ENCODE measurements at regions not wholly inside any gene's neighbourhood (a gene's known extent, or its start where the extent isn't known, plus 50 kb on each side); places are given as distances from the start of the nearest gene placed in this dataset.

DNA sequence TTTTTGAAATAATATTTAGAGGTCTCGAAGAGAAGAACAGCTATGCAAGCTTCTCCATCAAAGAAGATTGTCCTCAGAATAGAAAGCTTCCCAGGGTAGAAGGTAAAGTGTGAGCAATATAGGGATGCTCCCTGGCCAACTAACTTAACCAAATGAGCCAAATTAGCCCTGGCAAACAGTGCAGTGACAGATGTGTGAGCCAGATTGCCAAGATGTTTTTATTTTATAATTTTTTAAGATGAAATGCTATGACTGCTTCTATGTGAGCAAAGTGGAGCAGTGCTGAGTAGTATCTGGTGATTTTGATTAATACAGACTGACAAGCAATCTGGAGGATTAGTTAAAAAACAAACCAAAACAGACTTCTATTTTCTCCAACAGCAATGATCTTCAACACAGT lies 202.1 kb downstream of the NOVA1 start:
- Histone ChIP-seq H3K36me3 (ENCODE audit: control insufficient read depth, insufficient read depth, low read length) (no peaks in the 10 kb centered on the region), H3K27me3 (ENCODE audit: control insufficient read depth, insufficient read depth, low read length) (no peaks in the 10 kb centered on the region), H3K79me2 (no peaks in the 10 kb centered on the region), H3K4me1 (peaks cover 4% of the 10 kb centered on the region), H3K9me3 (ENCODE audit: control insufficient read depth, low read length) (no peaks in the 10 kb centered on the region), H3K4me3 (ENCODE audit: low read depth, low read length) (no peak overlapping the region), H3K4me2 (ENCODE audit: low read length) (no peak overlapping the region), H3K27ac (no peak overlapping the region), H3K9ac (no peak overlapping the region), H2AFZ (no peak overlapping the region)
- TF ChIP-seq, protein P1, sequence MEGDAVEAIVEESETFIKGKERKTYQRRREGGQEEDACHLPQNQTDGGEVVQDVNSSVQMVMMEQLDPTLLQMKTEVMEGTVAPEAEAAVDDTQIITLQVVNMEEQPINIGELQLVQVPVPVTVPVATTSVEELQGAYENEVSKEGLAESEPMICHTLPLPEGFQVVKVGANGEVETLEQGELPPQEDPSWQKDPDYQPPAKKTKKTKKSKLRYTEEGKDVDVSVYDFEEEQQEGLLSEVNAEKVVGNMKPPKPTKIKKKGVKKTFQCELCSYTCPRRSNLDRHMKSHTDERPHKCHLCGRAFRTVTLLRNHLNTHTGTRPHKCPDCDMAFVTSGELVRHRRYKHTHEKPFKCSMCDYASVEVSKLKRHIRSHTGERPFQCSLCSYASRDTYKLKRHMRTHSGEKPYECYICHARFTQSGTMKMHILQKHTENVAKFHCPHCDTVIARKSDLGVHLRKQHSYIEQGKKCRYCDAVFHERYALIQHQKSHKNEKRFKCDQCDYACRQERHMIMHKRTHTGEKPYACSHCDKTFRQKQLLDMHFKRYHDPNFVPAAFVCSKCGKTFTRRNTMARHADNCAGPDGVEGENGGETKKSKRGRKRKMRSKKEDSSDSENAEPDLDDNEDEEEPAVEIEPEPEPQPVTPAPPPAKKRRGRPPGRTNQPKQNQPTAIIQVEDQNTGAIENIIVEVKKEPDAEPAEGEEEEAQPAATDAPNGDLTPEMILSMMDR (IDR thresholded peaks at IDR 0.05): no peak

DNA sequence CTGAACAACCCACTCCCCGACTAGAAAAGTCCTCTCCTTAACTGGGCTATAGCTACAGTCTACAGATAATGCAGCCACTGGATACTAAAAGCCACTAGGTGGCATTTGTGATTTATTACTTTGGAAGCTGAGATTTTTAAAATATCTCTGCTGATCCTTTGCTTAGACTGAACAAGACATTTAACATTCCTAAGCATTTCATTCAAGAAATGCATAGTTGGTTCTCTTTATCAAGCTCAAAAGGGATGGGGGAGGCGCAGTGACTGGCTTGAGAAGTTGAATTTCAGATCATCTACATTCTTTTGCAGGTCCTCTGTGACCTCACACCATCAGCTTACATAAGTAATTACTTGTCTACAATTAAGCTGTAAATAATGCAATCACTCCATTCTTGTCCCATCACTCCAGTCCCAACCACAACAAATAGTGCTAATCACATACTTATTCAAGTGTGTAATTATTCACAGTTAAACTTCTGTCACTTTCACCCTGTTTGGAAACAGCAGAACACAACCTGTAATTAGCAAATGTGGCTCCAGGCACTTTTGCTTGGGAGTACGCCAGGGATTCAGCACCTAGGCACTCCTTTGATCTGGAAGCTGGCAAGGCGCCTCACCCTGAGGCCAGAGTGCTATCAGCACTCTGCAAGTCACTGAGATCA lies 203.6 kb downstream of the NOVA1 start:
- TF ChIP-seq, protein P1 (IDR thresholded peaks at IDR 0.05): peak; percentile 53
- Histone ChIP-seq H3K9me3 (ENCODE audit: control insufficient read depth, low read length) (no peaks in the 10 kb centered on the region), H3K79me2 (no peaks in the 10 kb centered on the region), H3K27me3 (ENCODE audit: control insufficient read depth, insufficient read depth, low read length) (no peaks in the 10 kb centered on the region), H3K27ac (no peak overlapping the region), H2AFZ (no peak overlapping the region), H3K9ac (no peak overlapping the region), H3K4me2 (ENCODE audit: low read length) (no peak overlapping the region), H3K36me3 (ENCODE audit: control insufficient read depth, insufficient read depth, low read length) (no peaks in the 10 kb centered on the region), H3K4me1 (no peaks in the 10 kb centered on the region), H3K4me3 (ENCODE audit: low read depth, low read length) (no peak overlapping the region)

DNA sequence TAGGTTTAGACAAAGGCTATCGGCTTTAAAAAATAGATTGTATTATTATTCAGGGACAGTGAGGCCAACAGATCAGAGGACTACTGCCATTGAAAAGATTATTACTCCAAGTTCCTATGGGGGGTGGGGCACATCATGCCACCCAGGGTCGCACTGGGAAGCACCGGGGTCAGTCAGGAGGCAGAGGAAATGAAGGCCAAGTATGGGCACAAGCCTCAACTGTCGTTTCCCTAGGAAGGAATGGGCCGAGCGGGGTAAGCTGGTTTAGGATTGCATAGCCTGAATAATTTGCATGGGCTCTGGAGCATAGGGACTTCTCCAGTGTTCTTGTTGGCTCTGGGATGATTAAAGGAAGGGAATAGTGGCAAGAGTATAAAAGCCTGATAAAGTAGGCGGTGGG lies 205.3 kb downstream of the NOVA1 start:
- Histone ChIP-seq H3K4me2 (ENCODE audit: low read length) (no peak overlapping the region), H3K4me3 (ENCODE audit: low read depth, low read length) (no peak overlapping the region), H2AFZ (no peak overlapping the region), H3K9ac (no peak overlapping the region), H3K27ac (no peak overlapping the region), H3K36me3 (ENCODE audit: control insufficient read depth, insufficient read depth, low read length) (no peaks in the 10 kb centered on the region), H3K27me3 (ENCODE audit: control insufficient read depth, insufficient read depth, low read length) (no peaks in the 10 kb centered on the region), H3K9me3 (ENCODE audit: control insufficient read depth, low read length) (no peaks in the 10 kb centered on the region), H3K4me1 (no peaks in the 10 kb centered on the region), H3K79me2 (no peaks in the 10 kb centered on the region)
- TF ChIP-seq, protein P1 (IDR thresholded peaks at IDR 0.05): no peak

DNA sequence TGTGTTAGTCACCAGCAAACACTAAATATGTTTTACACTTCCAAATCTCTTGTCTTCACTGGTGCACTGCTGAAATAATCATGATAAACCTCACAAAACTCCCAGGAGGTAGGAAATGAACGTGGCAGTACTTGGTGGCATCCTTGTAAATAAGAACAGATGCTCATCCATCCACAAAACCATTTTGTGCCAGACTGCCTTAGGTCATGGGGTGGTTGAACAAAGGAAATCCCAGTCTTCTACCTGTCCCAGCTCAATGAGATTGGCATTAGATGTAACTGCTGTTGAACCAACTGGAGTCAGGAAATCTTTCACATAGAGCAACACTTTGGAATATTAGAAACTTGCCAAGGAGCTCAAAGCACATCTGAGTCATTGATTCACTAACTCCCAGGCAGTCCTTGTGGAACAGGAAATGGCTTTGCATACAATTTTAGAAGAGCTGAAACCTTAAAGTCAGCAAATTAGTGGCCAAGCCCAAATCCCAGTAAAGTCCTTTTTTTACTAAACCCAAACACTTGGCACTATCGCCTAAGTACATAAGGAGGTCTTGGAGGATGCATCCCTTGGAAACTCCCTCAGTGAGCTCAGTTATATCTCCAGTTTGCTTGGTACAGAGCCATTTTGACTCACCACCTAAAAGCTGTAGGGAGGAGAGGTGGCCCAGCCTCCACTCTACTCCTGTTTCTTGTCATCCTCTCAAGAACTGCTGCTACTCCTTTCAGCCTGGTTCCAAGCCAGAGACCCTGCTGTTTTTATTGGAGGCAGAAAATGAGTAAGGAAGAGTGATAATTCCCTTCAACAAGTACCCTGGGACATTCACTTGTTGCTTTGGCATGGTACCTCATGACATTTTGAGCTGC lies 208.0 kb downstream of the NOVA1 start:
- Histone ChIP-seq H3K4me2 (ENCODE audit: low read length) (no peak overlapping the region), H3K27me3 (ENCODE audit: control insufficient read depth, insufficient read depth, low read length) (no peaks in the 10 kb centered on the region), H3K36me3 (ENCODE audit: control insufficient read depth, insufficient read depth, low read length) (no peaks in the 10 kb centered on the region), H3K27ac (no peak overlapping the region), H3K4me3 (ENCODE audit: low read depth, low read length) (no peak overlapping the region), H2AFZ (no peak overlapping the region), H3K9me3 (ENCODE audit: control insufficient read depth, low read length) (no peaks in the 10 kb centered on the region), H3K9ac (no peak overlapping the region), H3K4me1 (no peaks in the 10 kb centered on the region), H3K79me2 (no peaks in the 10 kb centered on the region)
- TF ChIP-seq, protein P1 (IDR thresholded peaks at IDR 0.05): no peak
